Lower leg skin (tissue), 4 donors: ENCODE measurements at regions not wholly inside any gene's neighbourhood (a gene's known extent, or its start where the extent isn't known, plus 50 kb on each side); places are given as distances from the start of the nearest gene placed in this dataset.

ENCODE experiments used
- DNase-seq, 2 donors: peaks; one replicate each; pipeline ENCODE4 v3.0.0-alpha.2; 2019; ENCODE audit warnings: low spot score in 2 of 2
- H3K4me3 ChIP-seq: fragments of 200-600 bp; sonication (generic); 2 replicates; pipeline ENCODE4 v1.5.1; 2017; ENCODE audit warnings: mild to moderate bottlenecking, low read depth; ENCODE audit not compliant: poor library complexity, severe bottlenecking
- CTCF ChIP-seq, 3 donors: fragments of 450-650 bp; IDR thresholded peaks; one replicate each; pipeline ENCODE4 v1.5.1; 2016; ENCODE audit warnings: antibody characterized with exemption in 3 of 3, mild to moderate bottlenecking in 3 of 3, moderate library complexity in 2 of 3
- POLR2A ChIP-seq, 2 donors: fragments of 450-650 bp; IDR thresholded peaks; one replicate each; pipeline ENCODE4 v1.6.1; 2016 to 2017; ENCODE audit warnings: antibody characterized with exemption in 2 of 2, mild to moderate bottlenecking in 1 of 2, moderate library complexity in 1 of 2
- WGBS, 2 donors: methylation state at CpG; one replicate each; pipeline ENCODE4 v1.1.5; 2018; 5-methylcytosine and 5-hydroxymethylcytosine counted together
- intact Hi-C: fragments of 100-400 bp; cut with DNase I; formaldehyde crosslinking; loops from one replicate; pipeline ENCODE4 v1.15.0; 2023; ENCODE audit warnings: low total_unique reads

- H3K4me3 ChIP-seq = no peak overlapping the region
- 73 to 78% methylated on average over 18 to 23 of the region's 23 CpGs for whole genome bisulfite sequencing, 2 donors
- intact Hi-C loops = no loop called here
- no peak for DNase-seq
- no peak for TF ChIP-seq POLR2A (IDR thresholded peaks at IDR 0.05)
- TF ChIP-seq CTCF (IDR thresholded peaks at IDR 0.05) = no peak
These were observed 734.3 kb downstream of the BRD1 start for GRCh38 chr22:49093192-49093880.

- intact Hi-C loops = no loop called here
- TF ChIP-seq POLR2A (IDR thresholded peaks at IDR 0.05) (no peak), CTCF (IDR thresholded peaks at IDR 0.05) (no peak)
- H3K4me3 ChIP-seq = no peak overlapping the region
- 38 to 57% methylated on average over 14 to 15 of the region's 15 CpGs for WGBS, 2 donors
- DNase-seq = no peak
These were observed 735.0 kb downstream of the BRD1 start for GRCh38 chr22:49092716-49093115.

- 45 to 46% methylated on average over 13 of the region's 13 CpGs for WGBS, 2 donors
- intact Hi-C loops = no loop called here
- H3K4me3 ChIP-seq = no peak overlapping the region
- no peak for TF ChIP-seq POLR2A (IDR thresholded peaks at IDR 0.05)
- TF ChIP-seq CTCF (IDR thresholded peaks at IDR 0.05) = no peak
- no peak for DNase-seq
These were observed 735.6 kb downstream of the BRD1 start for GRCh38 chr22:49091917-49092545.

GRCh38 chr22:49091451-49091850 lies 736.2 kb downstream of the BRD1 start:
- no peak overlapping the region for H3K4me3 ChIP-seq
- TF ChIP-seq CTCF (IDR thresholded peaks at IDR 0.05) = no peak
- no peak for TF ChIP-seq POLR2A (IDR thresholded peaks at IDR 0.05)
- 86 to 88% methylated on average over 19 of the region's 19 CpGs for WGBS, 2 donors
- intact Hi-C loops = no loop called here
- no peak for DNase-seq

- 77 to 87% methylated on average over 10 of the region's 10 CpGs for WGBS, 2 donors
- intact Hi-C loops = no loop called here
- no peak for DNase-seq
- TF ChIP-seq POLR2A (IDR thresholded peaks at IDR 0.05) (no peak), CTCF (IDR thresholded peaks at IDR 0.05) (no peak)
- no peak overlapping the region for H3K4me3 ChIP-seq
These were observed 736.9 kb downstream of the BRD1 start for GRCh38 chr22:49090853-49091135.
